ENCODE measurements at regions not wholly inside any gene's neighbourhood (a gene's known extent, or its start where the extent isn't known, plus 50 kb on each side); places are given as distances from the start of the nearest gene placed in this dataset.

DNA sequence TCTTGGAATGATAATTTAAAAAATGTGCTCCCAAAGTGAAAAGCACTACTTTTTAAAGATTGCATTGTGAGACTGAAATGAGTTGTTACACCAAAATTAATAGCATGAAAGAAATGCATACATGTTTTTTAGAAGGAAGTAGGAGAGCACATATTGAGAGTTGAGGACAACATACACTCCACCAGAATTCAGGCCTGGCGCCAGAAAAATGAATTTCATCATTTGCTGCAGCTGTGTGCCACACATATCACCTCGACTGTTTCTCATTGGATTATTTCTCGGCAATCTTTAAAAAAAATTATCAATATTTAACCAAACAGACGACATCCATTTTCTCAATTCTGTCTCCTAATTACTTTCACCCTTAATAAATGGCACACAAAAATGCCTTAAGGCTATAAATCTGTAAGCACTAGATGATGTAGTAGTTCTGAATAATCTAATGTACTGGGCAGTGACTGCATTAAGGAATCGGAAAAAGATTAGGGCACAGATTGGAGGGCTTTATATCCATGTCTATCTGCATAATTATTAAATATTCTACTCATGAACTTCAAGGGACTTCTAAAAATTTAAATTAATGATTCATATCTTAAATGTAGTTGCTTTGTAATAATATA, 590.4 kb downstream of the NXPH1 start:
- H3K27ac ChIP-seq (replicated peaks): no peak overlapping the region
- no peaks in the 10 kb centered on the region for H3K36me3 ChIP-seq
- no peak for DNase-seq
- no peaks in the 10 kb centered on the region for H3K27me3 ChIP-seq (ENCODE audit: low read depth)
- TF ChIP-seq, protein P1, sequence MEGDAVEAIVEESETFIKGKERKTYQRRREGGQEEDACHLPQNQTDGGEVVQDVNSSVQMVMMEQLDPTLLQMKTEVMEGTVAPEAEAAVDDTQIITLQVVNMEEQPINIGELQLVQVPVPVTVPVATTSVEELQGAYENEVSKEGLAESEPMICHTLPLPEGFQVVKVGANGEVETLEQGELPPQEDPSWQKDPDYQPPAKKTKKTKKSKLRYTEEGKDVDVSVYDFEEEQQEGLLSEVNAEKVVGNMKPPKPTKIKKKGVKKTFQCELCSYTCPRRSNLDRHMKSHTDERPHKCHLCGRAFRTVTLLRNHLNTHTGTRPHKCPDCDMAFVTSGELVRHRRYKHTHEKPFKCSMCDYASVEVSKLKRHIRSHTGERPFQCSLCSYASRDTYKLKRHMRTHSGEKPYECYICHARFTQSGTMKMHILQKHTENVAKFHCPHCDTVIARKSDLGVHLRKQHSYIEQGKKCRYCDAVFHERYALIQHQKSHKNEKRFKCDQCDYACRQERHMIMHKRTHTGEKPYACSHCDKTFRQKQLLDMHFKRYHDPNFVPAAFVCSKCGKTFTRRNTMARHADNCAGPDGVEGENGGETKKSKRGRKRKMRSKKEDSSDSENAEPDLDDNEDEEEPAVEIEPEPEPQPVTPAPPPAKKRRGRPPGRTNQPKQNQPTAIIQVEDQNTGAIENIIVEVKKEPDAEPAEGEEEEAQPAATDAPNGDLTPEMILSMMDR (IDR thresholded peaks at IDR 0.05; ENCODE audit: borderline replicate concordance): no peak
- intact Hi-C loops (cut with micrococcal nuclease): no loop called here
- H3K4me3 ChIP-seq: no peak overlapping the region
- no peaks in the 10 kb centered on the region for H3K4me1 ChIP-seq
- peaks cover 4% of the 10 kb centered on the region for H3K9me3 ChIP-seq (replicated peaks)

GRCh38 chr7:9026121-9026520, 592.7 kb downstream of the NXPH1 start:
- Histone ChIP-seq H3K36me3 (no peaks in the 10 kb centered on the region), H3K4me3 (no peak overlapping the region), H3K4me1 (no peaks in the 10 kb centered on the region), H3K27me3 (ENCODE audit: low read depth) (no peaks in the 10 kb centered on the region), H3K9me3 (replicated peaks) (no peaks in the 10 kb centered on the region), H3K27ac (replicated peaks) (no peak overlapping the region)
- intact Hi-C loops (cut with micrococcal nuclease): no loop called here
- no peak for DNase-seq
- TF ChIP-seq, protein P1 (IDR thresholded peaks at IDR 0.05; ENCODE audit: borderline replicate concordance): no peak

DNA sequence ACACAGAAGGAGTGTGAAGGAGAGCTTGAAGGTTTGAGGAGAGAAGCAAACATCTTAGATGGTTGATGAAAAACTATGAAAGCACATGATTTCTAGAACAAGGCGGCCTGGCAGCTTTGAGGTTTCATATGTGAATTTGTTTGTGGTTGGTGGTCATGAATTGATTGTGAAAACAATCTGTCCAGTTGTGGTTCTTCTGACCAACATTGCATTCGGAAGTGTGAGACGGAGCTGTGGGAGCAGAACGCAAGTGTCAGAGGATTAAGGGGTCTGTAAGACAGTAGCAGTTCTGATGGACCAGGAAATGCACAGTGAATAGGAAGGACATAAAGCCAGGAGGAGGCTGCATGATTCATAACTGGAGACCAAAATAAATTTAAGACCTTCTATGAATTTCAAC, 594.6 kb downstream of the NXPH1 start:
- DNase-seq: no peak
- no peaks in the 10 kb centered on the region for H3K36me3 ChIP-seq
- H3K9me3 ChIP-seq (replicated peaks): no peaks in the 10 kb centered on the region
- H3K27me3 ChIP-seq (ENCODE audit: low read depth): no peaks in the 10 kb centered on the region
- H3K27ac ChIP-seq (replicated peaks): no peak overlapping the region
- intact Hi-C loops (cut with micrococcal nuclease): no loop called here
- no peaks in the 10 kb centered on the region for H3K4me1 ChIP-seq
- TF ChIP-seq, protein P1 (IDR thresholded peaks at IDR 0.05; ENCODE audit: borderline replicate concordance): no peak
- H3K4me3 ChIP-seq: no peak overlapping the region

GRCh38 chr7:9029681-9030530, 596.5 kb downstream of the NXPH1 start:
- H3K9me3 ChIP-seq (replicated peaks): no peaks in the 10 kb centered on the region
- H3K4me1 ChIP-seq: no peaks in the 10 kb centered on the region
- no peaks in the 10 kb centered on the region for H3K27me3 ChIP-seq (ENCODE audit: low read depth)
- H3K27ac ChIP-seq (replicated peaks): no peak overlapping the region
- DNase-seq: no peak
- intact Hi-C loops (cut with micrococcal nuclease): no loop called here
- no peak overlapping the region for H3K4me3 ChIP-seq
- no peaks in the 10 kb centered on the region for H3K36me3 ChIP-seq
- TF ChIP-seq, protein P1 (IDR thresholded peaks at IDR 0.05; ENCODE audit: borderline replicate concordance): no peak

GRCh38 chr7:9030976-9031375, 597.6 kb downstream of the NXPH1 start:
- intact Hi-C loops (cut with micrococcal nuclease): no loop called here
- no peak for DNase-seq
- H3K27me3 ChIP-seq (ENCODE audit: low read depth): no peaks in the 10 kb centered on the region
- TF ChIP-seq, protein P1 (IDR thresholded peaks at IDR 0.05; ENCODE audit: borderline replicate concordance): no peak
- no peaks in the 10 kb centered on the region for H3K9me3 ChIP-seq (replicated peaks)
- H3K27ac ChIP-seq (replicated peaks): no peak overlapping the region
- no peak overlapping the region for H3K4me3 ChIP-seq
- no peaks in the 10 kb centered on the region for H3K36me3 ChIP-seq
- no peaks in the 10 kb centered on the region for H3K4me1 ChIP-seq

All from left ventricle myocardium inferior (tissue), 1 donor.